Activated CD4-positive, CD25-positive, alpha-beta regulatory T cell treated with anti-CD3 and anti-CD28 coated beads, Interleukin-2, amount 50 U/mL, for 72 hours (primary cell): ENCODE measurements at regions not wholly inside any gene's neighbourhood (a gene's known extent, or its start where the extent isn't known, plus 50 kb on each side); places are given as distances from the start of the nearest gene placed in this dataset.

Experiments used
- DNase-seq: peaks from one replicate; pipeline ENCODE4 v3.0.0; 2021

DNA sequence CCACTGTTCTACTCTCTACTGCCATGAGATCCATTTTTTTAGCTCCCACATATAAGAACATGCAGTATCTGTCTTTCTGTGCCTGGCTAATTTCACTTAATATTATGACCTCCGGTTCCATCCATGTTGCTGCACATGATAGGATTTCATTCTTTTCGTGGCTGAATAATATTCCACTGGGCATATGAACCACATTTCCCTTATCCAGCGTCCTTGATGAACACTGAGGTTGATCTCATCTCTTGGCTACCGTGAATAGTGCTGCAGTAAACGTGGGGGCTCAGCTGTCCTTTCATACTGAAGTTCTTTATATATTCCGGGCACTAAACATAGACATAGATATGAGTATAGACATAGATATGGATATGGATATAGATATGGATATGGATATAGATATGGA is 109.3 kb upstream of the TNRC6C start:
- DNase-seq, result no peak

DNA sequence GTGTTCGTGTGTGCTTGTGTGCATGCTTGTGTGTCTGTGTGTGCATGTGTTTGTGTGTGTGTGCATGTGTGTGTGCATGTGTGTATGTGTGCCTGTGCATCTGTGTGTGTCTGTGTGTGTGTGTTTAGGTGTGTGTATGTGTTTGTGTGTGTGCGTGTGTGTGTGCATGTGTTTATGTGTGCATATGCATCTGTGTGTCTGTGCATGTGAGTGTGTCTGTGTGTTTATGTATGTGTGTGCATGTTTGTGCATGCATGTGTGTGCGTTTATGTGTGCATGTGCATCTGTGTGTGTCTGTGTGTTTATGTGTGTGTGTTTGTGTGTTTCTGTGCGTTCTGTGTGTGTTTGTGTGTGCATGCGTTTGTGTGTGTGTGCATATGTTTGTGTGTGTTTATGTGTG is 106.6 kb upstream of the TNRC6C start:
- DNase-seq, result no peak

DNA sequence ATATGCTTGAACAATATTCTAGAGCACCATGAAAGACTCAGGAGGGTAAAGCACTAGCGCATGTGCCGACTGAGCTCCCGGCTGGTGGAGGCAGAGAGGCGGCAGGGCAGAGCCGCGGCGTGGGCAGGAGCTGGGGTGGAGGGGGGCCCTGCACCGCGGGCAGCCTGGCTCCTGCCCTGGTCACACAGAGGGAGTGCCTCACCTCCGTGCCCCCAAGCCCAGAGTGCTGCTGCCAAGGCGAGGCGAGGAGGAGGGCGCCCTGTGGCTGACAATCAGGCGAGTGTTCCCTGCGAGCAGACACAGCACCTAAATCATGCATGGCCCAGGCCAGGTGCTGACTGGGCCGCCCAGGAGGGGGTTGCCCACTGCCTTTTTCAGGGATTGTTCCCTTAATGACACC is 105.8 kb upstream of the TNRC6C start:
- no peak for DNase-seq

DNA sequence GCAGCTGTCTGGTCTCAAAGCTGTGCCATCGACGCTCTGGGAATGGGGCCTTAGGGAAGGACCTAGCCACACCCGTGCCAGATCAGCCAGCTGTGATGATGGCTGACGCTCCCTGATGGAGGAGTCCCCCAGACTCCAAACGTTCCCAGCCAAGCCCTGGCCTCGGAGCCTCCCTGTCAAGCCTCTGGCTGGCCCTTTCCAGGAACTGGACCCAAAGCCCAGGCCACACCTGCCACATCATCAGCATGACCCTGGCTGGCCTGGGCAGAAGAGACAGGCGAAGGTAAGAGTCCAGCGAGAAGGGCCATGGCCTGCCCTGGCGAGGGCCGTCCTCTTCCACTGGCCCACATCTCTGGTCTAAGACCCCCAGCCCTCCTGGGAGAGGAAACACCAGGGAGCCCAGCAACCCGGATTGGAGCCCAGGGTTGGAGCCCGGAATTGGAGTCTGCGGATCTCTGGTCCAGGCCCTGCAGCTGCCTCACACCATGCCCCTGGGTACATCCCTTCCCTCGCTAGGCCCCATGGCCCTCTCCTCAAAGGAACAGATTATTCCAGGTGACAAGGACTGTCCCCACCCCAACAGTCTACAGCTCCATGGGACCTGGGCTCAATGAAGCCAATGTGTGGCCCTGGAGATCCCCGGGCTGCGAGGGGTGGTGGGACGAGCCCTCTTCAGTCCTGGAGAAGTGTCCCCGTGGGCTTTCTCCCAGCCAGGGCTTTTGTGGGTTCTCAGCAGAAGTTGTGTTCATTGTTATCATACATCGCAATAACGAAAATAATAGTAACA is 105.1 kb upstream of the TNRC6C start:
- no peak for DNase-seq

DNA sequence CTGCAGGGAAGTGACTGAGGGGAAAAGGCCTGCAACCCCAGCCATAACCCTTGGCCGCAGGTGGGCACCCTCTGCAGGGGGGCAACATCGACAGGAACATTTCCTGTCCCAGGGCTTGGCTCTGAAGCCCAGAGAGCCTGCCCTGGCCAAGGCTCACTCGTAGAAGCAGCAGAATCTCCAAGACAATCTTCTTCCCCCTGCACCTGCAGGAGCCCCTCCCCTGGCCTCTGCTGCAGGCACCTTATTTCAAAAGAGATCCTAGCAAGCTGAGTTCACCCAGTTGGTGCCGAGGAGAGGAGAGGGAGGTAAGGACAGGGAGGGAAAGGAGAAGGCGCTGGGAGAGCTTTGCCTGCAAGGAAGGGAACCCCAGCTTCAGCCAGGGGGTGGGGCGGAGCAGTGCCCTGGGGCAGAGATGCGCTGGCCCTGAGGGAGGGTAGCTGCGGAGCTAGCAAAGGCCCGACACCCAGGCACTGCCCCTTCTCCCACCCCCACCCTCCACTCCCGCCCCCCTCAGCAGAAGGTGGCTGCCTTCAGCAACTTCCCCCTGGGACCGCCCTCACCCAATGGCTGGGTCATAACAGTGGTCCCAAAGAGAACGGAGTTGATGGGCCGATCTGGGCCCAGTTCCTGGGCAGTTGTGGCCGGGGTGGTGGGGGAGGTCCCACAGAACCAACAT is 104.3 kb upstream of the TNRC6C start:
- DNase-seq, result no peak

DNA sequence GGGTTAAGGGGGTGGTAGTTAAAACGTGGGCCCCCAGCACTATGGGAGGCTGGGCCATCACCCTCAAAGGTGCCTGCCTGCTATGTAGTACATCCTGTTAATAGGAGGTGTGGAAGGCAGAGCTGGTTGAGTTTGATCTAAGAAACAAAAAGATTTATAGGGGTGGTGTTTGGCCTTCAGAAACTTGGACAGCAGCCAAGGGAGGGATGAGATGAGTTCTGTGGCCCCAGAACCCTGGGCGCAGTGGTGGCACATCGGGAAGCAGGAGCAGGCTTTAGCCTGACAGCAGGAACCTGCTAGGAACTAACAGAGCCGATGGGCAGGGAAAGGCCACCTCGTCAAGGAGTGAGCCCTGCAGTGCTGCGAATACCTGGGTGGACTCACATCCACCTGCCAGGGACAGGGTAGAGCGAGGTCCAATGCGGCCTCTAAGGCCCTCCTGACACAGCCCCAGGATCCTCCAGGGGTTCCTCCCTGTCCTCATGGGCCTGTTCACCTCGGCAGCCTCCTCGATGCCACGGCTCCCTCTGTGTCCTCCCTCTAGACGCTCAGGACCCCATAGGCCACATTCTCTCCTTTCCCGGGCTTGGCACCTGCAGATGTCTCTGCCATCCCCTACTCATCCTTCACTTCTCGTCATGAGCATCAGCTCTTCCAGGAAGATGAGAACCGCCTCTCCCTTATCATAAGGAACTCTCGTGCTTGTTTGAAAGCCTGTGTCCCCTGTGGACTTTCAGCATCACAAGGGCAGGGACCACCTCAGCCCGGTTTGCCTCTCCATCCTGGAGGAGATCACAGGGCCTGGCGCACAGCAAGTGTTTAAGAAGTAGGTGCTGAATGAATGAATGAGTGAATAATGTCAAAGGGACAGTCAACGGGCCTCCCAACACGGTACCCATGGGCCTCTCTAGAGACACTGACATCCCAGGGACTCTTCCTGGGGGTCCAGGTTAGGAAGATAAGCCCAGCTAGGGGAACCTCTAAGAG is 103.5 kb upstream of the TNRC6C start:
- DNase-seq, result no peak

DNA sequence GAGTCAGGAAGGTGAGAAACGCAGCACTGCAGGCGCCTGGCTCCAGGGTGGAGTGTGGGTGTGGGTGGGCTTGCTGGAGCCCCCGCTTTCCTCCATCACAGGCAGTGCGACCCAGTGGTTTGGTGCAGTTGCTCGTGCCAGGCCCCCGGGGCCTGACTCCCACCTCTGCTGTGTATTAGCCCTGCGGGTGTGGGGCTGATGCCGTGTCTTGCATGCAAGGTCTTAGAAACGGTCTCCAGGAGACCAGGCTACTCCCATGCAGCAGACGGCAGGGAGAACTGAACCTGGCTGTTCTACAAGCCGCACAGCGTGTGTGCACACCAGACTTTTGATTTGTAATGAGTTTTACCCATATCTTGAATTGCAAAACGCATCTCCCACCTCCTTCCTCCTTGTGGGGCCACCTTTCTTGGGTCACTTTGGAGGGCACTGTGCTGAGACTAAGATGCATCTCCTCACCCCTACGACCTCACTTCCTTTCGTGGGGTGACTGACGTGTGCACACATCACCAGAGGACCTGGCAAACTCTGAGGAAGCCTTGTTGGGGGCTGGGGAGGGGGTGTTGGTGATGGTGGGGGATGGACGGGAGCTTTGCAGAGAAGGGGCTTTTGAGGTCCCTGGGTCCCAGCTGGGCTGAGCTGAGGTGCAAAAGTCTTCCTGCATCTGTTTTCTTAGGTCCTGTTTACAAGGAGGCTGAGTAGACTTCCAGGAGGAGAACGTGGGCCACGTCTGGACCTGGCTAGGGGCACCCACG is 101.8 kb upstream of the TNRC6C start:
- no peak for DNase-seq

DNA sequence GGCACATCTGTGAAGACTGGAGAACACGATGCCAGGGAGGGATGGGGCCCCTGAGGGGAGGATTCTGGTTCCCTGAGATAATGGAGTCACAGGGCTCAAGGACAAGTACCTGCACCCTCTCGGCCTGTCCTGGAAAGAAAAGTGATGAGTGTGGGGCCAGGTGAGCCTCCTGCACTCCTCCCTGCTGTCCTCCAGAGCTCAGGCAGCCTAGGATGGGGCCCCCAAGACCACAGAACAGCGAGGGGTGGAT is 101.3 kb upstream of the TNRC6C start:
- DNase-seq, result no peak

DNA sequence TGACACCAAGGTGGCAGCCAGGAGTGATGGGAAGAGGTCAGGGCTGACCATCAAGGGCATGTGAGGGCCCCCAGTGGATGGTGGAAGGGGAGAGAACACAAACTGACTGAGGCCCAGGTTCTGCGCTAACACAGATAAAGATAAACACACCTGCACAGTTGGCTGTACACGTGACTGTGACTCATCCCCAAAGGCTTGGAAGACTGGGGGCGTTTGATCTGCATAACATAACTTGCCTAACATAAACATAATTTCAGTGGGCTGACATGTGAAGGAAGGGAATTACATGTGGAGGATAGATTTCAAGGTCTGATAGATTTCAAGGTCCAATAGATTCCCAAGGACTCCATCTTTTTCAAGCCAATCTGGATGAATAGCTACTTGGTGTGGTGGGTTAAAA is 100.9 kb upstream of the TNRC6C start:
- DNase-seq, result no peak

DNA sequence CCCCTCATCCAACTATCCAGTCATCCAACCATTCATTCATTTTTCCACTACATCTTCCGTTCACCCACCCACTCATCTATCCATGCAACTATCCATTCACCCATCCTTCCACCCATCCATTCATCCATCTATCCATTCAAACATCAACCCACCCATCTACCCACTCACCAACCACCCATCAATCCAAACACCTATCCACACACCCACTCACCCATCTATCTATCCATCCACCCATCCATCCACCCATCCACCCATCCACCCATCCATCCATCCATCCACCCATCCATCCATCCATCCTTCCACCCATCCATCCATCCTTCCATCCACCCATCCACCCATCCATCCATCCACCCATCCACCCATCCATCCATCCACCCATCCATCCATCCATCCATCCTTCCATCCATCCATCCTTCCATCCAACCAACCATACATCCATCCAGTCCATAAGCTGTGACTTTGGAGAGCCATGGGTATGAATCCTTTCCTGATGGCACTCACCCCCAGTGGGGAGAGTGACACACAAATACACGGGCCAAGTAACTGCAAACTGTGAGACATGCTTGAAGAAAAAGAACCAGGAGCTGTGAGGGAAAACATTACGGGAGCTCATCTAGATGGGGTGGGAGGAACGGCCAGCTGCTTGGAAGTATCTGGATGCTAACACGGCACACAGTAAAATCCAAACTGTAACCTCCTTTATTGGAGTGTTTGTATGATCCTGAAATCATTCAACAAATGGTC is 100.0 kb upstream of the TNRC6C start:
- no peak for DNase-seq

DNA sequence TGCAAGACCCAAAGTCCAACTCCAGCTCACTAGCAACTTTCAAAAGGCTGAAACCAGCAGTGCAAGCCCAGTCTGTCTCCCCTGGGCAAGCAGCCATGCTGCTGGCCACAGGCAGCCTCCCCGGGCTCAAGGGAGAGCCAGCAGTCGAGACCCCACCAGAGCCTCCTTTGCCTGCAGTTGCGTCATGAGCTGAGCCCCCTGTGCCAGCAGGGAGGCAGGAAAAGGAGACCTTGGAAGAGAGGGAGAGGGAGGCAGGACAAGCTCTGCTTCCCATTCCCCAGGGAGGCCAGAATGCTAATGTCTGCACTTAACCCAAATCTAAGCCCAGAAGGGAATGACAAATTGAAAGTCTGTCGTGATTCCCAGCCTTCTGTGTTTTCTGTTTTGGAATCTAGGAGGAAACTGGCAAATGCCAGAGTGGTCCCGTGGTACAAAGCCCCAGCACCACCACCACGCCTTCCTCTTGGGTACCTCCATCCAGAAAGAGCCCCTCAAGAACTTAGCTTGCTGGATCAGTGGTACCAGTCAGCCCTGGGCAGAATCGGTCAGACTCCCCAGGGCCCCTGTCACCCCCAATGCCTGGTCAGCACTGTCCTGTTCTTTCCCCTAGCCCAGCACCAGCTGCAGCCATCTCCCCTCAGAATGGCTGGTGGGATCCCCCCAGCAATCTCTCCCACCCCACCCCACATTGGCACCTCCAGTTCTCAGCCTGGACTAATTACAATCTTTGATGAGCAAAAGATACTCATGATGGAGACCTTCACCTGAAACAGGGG is 99.3 kb upstream of the TNRC6C start:
- DNase-seq, result no peak

DNA sequence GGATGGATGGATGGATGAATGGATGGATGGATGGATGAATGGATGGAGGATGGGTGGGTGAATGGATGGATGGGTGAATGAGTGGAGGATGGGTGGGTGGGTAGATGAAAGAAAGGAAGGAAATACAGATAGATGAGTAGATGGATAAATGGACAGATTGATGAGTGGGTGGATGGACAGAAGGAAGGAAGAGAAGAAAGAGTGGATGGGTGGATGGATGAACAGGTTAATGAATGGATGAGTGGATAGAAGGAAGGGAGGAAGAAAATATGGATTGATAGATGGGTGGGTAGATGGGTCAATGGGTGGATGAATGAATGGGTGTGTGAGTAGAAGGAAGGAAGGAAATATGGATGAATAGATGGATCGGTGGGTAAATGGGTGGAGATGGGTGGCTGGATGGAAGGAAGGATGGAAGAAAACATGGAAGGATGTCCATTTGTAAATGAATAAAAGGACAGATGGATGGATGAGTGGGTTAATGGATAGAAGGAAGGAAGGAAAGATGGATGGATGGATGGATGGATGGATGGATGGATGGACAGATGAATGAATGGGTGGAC is 97.3 kb upstream of the TNRC6C start:
- no peak for DNase-seq

DNA sequence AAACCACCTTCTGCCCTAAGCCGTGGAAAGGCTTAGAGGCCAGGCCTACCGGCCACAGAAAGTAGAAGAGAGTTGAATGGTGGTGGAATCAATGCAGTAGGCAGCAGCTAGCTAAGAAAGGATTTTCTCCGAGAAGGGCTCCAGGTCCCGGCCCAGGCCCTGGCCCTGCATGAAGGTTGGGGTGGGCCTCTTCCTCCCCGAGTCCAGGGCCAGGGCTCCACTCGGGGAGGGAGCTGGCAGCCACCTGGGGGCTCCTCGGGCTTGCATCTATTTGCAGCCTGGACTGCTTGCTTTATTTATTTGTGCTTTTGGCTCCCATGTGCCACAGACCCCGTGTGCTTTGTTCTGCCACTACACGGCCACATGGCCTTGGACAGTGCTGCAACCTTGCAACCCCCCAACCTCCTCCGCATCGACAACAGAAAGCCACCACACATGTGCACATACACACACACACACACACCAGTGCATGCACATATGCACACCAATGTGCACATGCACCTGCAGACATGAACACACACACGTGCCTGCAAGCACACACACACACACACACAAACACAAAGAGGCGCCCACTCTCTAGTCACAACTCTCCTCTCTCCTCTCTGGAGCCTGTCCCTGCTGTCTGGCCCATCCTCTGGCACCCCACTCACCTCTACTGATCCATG is 96.4 kb upstream of the TNRC6C start:
- DNase-seq, result no peak

DNA sequence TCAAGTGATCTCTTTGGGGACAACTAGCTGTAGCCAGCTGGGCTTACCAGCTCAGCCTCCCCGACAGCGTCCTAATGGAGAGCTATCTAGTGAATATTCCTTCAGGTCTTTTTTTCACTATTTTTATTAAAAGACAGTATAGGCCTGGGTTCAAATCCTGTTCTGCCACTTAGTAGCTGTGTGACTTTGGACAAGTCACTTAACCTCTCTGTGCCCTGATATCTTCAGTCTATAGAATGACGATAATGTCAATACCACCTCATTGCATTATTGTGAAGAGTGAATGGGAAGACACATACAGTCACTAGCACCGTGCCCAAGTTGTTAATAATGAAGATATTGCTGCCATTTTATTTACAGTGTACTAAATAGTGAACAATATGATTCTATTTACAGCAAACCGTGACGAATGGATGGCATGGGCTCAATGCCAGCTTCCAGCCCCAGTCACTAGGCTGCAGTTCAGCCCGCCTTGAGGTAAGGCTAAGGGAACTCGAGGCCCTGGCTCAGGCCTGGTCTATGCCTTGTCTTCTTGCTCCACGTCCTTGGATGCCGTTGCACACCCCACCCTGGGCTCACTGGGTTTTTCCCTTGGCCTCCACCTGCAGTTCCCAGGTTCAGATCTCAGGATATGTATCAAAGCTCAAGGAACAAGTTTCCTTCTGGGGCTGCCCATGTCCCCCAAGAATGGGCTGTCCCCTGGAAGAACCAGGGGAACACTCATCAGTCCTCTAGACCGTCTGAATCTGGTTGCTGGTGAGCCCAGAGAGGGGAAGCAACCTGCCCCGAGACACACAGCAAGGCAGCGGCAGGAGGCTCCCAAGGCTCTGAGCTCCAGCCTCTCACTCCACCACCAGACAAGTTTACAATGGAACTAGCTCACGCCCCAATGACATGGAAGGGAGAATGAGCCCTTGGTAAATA is 95.4 kb upstream of the TNRC6C start:
- no peak for DNase-seq

DNA sequence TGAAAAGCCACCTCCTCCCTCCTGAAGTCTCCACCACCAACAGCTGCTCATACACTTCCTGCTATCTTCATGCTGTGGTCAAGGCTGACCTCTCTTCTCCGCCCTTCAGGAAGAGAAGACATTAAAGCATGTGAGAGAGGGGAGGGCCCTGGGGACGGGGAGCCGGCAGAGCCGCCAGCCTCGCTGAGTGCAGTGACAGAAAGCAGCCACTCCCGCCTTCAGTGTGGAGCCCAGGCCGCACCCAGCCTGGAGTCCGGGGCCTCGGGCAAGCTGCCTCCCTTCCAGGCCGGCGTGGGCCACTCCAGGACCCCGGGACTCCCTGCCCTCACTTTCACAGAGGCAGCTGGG is 94.7 kb upstream of the TNRC6C start:
- no peak for DNase-seq

DNA sequence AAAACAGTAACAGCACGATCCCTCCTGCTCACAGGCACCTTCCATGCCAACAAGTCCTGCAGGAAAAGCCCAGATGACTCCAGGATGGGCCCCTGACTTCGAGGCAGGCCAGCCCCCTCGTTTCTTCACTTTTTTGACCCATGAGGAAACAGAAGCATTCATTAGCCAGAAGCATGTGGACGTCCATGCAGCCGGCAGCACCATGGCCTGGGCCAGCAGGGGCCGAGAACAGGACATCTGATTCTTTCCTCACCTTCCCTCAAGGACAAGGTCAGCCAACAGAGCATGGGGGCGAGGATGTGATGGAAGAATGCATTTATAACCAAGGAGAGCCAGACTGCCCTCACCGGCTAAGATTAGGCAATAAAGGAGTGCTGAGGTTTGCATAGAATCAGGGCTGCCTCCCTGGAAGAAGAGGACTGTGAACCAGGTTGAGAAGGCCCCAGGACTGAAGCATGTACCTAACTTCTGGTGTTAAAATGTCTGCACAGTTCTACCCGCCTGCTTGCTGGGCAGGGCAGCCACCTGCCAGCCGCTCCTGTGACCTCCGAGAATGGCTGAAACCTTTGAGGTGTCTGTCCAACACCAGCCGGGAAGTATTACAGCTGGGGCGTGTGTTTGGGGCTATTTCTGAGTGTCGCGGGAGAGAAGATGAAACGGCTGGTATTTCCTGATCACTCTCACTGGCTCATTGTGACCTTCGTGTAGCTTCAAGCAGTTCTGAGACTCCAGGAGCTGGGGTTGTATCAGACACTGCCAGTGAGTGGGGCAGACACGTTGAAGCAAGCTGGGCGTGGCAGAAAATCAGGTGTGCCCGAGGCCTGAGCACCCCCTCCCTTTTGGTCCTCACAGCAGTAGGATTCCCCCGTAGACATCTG is 94.0 kb upstream of the TNRC6C start:
- DNase-seq, result no peak

DNA sequence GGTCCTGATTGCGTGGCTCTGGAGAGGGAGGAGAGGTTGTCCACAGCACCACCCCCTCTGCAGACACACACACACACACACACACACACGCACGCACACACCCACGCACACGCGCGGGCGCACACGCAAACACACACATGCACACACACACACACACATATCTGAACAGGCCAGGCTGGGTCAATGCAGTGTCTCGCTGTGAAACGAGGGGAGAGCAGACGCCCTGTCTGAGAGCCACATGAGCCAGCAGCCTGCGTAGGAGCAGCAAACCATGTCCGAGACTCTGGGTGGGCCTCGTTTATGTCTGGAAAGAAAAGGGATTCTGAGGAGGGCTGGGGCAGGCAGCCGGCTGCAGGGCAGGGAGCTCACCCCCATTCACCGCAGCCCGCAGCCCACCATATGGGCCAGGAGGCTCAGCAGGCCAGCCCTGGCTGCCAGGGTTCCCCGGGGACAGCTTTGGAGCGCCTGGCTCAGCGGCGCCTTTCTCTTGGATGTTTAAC is 93.3 kb upstream of the TNRC6C start:
- no peak for DNase-seq

DNA sequence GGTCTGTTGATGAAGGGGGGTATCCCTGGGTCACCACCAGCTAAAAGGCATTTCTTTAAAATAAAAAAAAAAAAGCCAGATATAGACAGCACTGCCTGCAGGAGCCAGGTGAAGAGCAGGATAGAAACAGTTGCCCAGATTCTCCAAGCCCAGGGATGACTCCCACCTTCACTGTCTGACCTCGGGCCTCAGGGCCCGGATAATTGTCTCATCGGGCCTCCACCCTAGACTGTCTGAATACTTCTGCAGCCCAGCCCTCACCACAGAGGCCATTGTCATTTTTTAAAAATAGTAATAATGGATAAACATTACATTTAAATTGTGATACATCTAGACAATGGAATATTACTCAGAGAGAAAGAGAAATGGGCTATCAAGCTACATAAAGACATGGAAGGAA is 92.8 kb upstream of the TNRC6C start:
- no peak for DNase-seq
